ENCODE measurements at regions not wholly inside any gene's neighbourhood (a gene's known extent, or its start where the extent isn't known, plus 50 kb on each side); places are given as distances from the start of the nearest gene placed in this dataset.
A peak's percentile ranks its signal among the peaks of the same experiment; 100 is the strongest.

DNA sequence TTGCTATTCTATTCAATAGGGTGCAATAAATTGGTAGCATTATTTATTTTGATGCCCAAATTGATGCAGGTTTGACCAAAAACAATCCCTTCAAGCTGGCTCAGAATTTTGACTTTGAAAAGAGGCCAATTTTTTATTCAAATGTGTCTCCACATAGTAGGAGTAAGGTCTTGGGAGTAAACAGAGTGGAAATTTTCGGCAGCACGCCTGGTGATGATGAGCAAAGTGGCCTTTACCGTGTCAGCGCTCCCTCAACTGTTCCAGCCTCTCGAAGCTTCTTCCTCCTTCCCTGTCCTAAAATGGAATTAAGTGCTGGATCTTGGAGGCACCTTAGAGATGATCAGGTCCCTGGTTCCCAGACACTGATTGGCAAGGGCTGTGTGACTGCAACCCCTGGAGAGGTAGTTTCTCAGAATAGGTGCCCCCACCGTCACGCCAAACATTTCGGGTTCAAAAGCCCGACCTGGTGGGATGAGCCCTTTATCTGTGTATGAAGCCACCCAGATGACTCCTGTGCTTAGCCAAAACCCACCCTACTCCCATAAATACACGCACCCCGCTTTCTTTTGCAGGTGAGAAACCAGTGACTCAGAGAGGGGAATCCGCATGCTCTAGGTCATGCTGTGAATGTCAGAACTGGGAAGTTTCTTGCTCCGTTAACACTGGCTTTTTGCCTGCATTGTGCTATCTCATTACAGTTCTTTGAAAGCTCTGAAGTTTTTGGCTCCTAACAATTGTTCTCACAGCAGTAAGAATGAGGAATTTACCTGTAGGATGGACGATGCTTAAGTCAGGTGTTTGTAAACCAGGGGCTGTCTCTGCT, 89.1 kb downstream of the CRYGS start:
- H3K27me3 Mint-ChIP-seq (ENCODE audit: insufficient read depth), result peaks cover 33% of the 10 kb centered on the region
- TF ChIP-seq, protein P1, sequence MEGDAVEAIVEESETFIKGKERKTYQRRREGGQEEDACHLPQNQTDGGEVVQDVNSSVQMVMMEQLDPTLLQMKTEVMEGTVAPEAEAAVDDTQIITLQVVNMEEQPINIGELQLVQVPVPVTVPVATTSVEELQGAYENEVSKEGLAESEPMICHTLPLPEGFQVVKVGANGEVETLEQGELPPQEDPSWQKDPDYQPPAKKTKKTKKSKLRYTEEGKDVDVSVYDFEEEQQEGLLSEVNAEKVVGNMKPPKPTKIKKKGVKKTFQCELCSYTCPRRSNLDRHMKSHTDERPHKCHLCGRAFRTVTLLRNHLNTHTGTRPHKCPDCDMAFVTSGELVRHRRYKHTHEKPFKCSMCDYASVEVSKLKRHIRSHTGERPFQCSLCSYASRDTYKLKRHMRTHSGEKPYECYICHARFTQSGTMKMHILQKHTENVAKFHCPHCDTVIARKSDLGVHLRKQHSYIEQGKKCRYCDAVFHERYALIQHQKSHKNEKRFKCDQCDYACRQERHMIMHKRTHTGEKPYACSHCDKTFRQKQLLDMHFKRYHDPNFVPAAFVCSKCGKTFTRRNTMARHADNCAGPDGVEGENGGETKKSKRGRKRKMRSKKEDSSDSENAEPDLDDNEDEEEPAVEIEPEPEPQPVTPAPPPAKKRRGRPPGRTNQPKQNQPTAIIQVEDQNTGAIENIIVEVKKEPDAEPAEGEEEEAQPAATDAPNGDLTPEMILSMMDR (IDR thresholded peaks at IDR 0.05), result no peak
- H3K9me3 Mint-ChIP-seq, result no peaks in the 10 kb centered on the region
- H3K4me3 Mint-ChIP-seq, result no peak overlapping the region
- H3K27ac Mint-ChIP-seq, result no peak overlapping the region
- H3K4me1 Mint-ChIP-seq (ENCODE audit: low read depth), result peaks cover 23% of the 10 kb centered on the region
- H3K36me3 Mint-ChIP-seq (ENCODE audit: low read depth), result no peaks in the 10 kb centered on the region
- no peak for DNase-seq

DNA sequence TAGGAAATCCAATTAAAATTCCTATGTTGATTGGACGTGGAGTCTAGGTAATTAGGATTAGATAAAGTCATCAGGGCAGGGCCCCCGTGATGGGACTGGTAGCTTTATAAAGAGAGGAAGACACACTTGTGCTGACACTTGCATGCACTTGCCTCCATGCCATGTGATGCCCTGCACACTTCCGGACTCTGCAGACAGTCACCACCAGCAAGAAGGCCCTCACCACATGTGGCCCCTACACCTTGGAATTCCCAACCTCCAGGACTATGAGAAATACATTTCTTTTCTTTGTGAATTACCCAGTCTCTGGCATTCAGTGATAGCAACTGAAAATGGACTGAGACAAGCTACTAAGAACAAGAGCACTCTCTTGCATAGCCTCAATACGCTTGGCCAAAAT, 90.6 kb downstream of the CRYGS start:
- Mint-ChIP-seq H3K9me3 (no peaks in the 10 kb centered on the region), H3K4me3 (no peak overlapping the region), H3K27ac (no peak overlapping the region), H3K36me3 (ENCODE audit: low read depth) (no peaks in the 10 kb centered on the region), H3K4me1 (ENCODE audit: low read depth) (peaks cover 17% of the 10 kb centered on the region), H3K27me3 (ENCODE audit: insufficient read depth) (peaks cover 33% of the 10 kb centered on the region)
- no peak for DNase-seq
- TF ChIP-seq, protein P1 (IDR thresholded peaks at IDR 0.05), result no peak

DNA sequence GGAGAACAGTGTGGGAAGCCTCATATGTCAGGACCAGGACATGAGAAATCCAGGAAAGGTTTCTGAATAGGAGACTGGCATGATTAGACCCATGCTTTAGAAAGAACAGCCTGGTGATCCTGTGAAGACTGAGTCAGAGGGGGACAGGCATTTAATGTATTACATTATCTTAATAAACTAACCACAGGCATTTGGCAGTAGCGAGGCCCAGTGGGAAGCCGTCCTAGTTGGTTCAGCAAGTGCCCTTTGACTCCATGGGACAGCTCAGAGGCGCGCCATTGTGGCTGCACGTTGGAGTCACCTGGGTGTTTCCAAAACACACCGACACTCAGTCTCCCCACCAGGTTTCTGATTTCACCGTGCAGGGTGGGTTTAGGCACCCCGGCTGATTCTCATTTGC, 90.5 kb upstream of the DGKG start:
- peak; percentile 86 for DNase-seq
- Mint-ChIP-seq H3K27ac (no peak overlapping the region), H3K9me3 (no peaks in the 10 kb centered on the region), H3K27me3 (ENCODE audit: insufficient read depth) (peaks cover 40% of the 10 kb centered on the region), H3K4me3 (no peak overlapping the region), H3K4me1 (ENCODE audit: low read depth) (peaks cover 17% of the 10 kb centered on the region), H3K36me3 (ENCODE audit: low read depth) (no peaks in the 10 kb centered on the region)
- TF ChIP-seq, protein P1 (IDR thresholded peaks at IDR 0.05), result no peak

DNA sequence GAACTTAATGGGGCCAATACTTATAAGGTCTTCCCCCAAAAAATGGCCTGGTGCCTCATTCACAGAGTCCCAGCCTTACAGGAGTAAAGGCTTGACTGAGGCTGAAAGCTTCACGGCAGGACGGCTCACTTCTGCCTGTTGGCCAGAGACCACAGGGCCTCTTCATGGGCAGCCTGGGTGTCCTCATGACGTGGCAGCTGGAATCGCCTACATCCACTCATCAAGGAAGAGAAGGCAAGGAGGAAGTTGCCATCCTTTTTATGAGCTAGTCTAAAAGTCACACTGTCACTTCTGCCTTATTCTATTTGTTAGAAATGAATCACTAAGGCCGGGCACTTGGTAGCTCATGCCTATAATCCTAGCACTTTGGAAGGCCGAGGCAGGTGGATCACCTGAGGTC, 89.3 kb upstream of the DGKG start:
- Mint-ChIP-seq H3K27me3 (ENCODE audit: insufficient read depth) (peaks cover 37% of the 10 kb centered on the region), H3K36me3 (ENCODE audit: low read depth) (no peaks in the 10 kb centered on the region)

DNA sequence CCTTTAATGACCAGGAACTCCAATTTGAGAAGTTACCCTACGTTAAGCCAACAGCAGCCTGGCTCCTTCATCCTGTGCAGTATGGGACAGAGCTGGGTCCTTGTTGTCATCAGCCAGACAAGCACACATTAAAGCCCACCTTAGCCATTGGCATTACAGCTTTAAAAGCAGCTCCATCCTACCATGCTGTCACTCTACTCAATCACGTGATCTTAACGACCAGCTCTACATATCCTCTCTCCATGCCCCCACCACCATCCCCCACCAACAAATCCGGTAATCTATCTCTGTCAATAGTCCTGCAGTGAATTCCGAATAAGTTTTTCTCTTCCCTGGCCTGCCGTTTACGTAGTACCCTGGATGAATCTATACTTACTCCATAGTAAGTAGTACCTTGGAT, 82.9 kb upstream of the DGKG start:
- no peaks in the 10 kb centered on the region for H3K9me3 Mint-ChIP-seq
- no peaks in the 10 kb centered on the region for H3K36me3 Mint-ChIP-seq (ENCODE audit: low read depth)
- no peak overlapping the region for H3K4me3 Mint-ChIP-seq
- DNase-seq, result no peak
- no peaks in the 10 kb centered on the region for H3K4me1 Mint-ChIP-seq (ENCODE audit: low read depth)
- H3K27ac Mint-ChIP-seq, result no peak overlapping the region
- TF ChIP-seq, protein P1 (IDR thresholded peaks at IDR 0.05), result no peak
- H3K27me3 Mint-ChIP-seq (ENCODE audit: insufficient read depth), result peaks cover 19% of the 10 kb centered on the region

More for the DNA sequence above, 89.3 kb upstream of the DGKG start:
- Mint-ChIP-seq H3K4me3 (no peak overlapping the region), H3K4me1 (ENCODE audit: low read depth) (peaks cover 17% of the 10 kb centered on the region), H3K9me3 (no peaks in the 10 kb centered on the region), H3K27ac (no peak overlapping the region)
- DNase-seq, result no peak
- TF ChIP-seq, protein P1 (IDR thresholded peaks at IDR 0.05), result no peak

Measured in HFFc6 (cell line).